Kasumi-1 (cell line): ENCODE measurements at regions not wholly inside any gene's neighbourhood (a gene's known extent, or its start where the extent isn't known, plus 50 kb on each side); places are given as distances from the start of the nearest gene placed in this dataset.
"Not testable (repeated sequence)": the region's sequence is repeated elsewhere in the genome, so short reads cannot be mapped to it uniquely, and the experiment has no call there.

Experiments used
- DNase-seq, 2 experiments: peaks; one replicate each; lab custom pipeline; 2025; lab: John Stamatoyannopoulos, UW

GRCh38 chr16:5215901-5216300 is 118.3 kb upstream of the EEF2KMT start:
- DNase-seq, result no peak

DNA sequence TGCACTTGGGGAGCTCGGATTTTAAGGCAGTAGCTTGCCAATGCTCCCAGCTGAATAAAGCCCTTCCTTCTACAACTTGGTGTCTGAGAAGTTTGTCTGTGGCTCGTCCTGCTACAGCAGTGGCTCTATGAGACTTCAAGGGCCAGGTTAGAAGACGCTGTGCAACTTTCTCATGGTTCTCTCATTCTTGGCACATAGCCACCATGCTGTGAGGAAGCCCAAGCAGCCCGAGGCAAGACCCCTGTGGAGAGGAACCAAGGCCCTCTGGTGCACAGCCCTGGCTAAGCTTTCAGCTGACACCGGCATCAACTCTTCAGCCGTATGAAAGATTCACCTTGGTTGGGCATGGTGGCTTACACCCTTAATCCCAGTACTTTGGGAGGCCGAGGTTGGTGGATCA is 116.9 kb upstream of the EEF2KMT start:
- no peak for DNase-seq

DNA sequence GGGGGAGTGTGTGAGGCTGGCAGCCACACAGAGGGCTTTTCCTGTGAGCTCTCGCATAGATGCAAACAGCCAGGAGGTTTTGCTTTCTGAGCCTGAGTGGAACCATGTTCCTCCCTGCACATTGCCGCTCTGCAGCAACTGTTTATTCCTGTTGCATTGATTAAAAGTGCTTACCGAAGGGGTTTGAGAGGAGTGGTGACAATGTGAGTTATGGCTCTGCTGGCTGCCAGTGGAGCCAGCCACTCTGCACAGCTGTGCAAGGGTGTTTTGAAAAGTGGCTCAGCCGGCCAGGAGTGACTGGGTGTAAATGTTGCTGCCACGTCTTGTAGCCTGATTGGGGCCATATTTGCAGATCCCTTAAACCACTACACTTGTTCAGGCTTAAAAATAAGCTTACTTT is 114.9 kb upstream of the EEF2KMT start:
- DNase-seq, result not testable (repeated sequence)

- DNase-seq, result not testable (repeated sequence)
Measured at GRCh38 chr16:5207862-5208498, 110.4 kb upstream of the EEF2KMT start.

- no peak for DNase-seq
Measured at GRCh38 chr16:5207001-5207523, 109.5 kb upstream of the EEF2KMT start.

DNA sequence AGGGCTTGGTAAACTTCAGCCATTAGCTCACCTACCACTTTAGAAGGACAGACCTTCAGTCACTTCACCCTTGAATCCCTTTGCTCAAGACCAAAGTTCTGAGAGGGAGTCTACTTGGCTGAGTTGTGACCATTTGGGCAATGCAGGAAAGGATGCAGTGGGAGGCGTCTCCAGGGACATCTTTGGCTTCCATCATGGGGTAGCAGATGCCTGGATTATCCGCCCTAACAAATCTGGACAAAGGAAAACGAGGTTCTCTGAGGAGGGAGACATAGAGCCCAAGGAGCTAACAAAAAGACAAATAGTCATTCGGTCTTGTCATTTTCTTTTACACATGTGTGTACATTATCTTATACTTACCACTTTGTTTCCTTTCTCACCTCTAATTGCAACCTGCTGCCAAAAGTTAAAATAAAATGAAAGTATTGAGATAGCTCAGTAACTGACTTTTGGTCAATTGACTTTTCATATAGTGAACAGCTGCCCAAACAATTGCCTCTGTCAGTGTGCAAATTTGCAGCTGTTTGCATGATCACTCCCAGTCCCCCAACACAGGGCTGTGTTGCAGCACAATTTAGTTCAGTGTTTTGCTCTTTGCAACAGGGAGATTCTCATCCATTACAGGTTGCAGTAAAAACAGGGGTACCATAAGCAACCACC is 108.9 kb upstream of the EEF2KMT start:
- DNase-seq, result no peak

DNA sequence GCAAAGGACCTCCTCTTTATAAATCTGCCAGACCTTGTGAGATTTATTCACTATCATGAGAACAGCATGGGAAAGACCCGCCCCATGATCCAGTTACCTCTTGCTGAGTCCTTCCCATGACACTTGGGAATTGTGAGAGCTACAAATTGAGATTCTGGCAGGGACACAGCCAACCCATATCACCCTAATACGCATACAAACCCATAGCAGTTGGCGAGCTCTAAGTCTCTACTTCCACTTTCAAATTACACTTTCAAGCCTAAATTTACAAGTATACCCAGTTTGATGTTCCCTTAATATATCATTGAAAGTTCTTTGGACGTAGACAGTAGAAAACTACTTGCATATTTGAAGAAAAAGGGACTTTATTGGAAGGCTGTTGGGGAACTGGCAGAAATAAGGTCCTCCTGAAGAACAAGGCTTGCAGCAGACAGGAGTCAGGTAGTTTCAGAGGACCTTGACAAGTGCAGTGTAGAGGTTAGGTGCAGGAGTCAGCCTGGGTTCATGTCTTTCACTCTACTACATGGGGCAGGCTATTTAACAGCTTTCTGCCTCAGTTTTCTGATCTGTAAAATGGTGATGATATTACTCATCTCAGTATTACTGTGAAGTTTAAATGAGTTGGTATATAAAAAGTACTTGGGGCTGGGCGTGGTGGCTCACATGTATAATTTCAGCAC is 107.9 kb upstream of the EEF2KMT start:
- DNase-seq, result no peak

DNA sequence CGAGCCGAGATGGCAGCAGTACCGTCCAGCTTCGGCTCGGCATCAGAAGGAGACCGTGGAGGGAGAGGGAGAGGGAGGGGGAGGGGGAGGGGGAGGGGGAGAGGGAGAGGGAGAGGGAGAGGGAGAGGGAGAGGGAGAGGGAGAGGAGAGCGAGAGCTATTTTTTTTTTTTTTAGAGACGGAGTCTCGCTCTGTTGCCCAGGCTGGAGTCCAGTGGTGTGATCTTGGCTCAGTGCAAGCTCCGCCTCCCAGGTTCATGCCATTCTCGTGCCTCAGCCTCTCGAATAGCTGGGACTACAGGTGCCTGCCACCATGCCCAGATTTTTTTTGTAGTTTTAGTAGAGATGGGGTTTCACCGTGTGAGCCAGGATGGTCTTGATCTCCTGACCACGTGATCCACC is 106.1 kb upstream of the EEF2KMT start:
- not testable (repeated sequence) for DNase-seq

- DNase-seq, result no peak
Measured at GRCh38 chr16:5200123-5200522, 102.5 kb upstream of the EEF2KMT start.

DNA sequence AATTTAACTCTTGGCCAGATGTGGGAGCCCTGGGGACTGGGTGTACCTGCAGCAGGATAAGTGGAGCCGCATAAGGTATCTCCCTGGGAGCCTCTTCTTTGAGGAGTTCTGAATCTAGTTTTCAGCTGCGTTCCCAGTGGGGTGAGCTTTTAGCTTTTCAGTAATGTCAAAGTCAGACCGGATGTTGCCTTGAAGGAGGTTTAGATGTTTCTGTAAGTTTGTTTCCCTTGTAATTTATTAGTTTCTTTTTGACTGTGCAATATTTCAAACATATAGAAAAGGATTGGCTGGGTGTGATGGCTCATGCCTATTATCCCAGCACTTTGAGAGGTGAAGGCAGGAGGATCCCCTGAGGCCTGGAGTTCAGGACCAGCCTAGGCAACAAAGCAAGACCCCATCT is 98.6 kb upstream of the EEF2KMT start:
- DNase-seq, result no peak

DNA sequence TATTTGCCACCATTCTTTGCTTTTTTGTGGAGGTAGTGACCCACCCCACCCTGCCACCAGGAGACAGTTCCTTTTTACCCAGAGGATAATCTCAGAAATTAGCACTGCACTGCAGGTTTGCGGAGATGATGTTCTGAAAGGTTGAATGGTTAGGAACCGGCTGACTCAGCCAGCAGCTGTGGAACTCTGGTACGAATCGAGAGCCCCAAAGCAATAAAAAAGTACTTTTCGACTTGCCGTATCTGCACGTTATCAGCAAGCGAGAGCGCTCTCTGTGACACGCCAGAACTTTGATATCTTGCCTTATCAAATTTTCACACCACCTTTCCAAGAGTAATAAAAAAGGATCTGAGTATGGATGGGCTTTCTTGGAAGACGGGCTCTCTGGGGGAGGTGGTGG is 96.3 kb upstream of the EEF2KMT start:
- no peak for DNase-seq

DNA sequence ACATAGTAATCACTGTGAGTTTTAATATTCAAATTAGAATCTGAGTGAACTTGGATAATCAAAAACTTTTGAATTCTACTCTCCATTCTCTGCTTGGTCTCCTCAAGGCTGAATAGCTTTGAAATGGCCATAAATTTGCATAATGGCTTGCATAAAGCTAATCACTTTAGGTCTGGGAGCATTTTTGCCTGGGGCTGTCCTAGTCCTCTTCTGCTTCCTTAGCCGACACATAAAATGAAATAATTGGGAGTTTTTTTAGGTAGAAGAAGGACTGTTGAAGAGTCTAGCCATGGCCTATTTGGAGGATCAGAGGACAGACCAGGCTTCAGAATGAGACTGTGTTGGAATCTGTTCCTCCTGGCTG is 91.4 kb upstream of the EEF2KMT start:
- no peak for DNase-seq

DNA sequence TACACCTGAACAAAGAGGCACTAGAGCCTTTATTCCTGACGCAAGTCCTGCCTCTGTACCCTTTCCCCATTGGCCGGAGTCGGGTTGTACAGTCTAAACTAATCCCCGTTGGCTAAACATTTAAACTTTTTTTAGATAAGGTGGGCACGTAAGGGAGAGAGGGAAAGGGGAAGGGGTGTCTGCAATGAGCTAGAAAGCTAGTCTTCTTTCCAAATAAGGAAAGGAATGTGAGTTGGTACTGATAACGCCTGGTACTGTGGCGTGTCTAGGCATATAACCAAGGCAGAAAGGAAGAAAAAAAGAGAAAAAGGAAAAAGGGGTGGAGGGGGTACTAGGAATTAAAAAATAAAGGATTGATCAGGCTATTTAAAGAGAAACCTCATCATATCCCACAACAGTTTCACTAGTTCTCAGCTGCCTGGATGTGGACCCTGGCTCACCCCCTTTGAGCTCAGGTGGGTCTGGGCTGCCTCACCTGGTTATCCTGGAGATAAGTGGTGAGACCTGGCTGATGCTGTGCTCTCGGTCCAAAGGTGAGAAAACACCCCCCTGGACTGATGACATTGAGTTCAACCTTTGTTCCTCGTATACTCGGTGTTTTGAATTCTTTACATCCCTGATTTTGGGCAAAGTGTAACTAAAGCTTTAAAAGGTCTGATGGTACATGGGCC is 90.9 kb upstream of the EEF2KMT start:
- no peak for DNase-seq

- no peak for DNase-seq
Measured at GRCh38 chr16:5187402-5187952, 89.9 kb upstream of the EEF2KMT start.

GRCh38 chr16:5186381-5186903 is 88.8 kb upstream of the EEF2KMT start:
- DNase-seq, result no peak

GRCh38 chr16:5176505-5176904 is 78.9 kb upstream of the EEF2KMT start:
- DNase-seq, result no peak

DNA sequence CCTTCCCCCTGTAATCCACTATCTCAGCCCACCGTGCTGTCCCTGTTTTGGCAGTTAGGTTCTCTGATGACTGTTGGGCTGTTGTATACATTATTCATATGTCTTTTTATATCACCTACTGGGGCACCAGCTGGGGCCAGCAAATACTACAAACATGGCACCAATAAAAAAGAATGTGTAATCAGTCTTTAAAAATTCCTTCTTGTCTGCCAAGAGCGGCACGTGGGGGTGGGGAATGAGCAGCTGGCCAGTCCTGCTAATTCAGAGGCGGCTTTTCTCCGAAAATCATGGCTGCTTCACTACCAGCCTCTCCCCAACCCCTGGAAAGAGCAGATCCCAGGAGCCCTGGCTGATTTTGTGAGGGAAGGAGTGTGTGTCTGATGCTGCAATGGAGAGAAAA is 77.7 kb upstream of the EEF2KMT start:
- no peak for DNase-seq

DNA sequence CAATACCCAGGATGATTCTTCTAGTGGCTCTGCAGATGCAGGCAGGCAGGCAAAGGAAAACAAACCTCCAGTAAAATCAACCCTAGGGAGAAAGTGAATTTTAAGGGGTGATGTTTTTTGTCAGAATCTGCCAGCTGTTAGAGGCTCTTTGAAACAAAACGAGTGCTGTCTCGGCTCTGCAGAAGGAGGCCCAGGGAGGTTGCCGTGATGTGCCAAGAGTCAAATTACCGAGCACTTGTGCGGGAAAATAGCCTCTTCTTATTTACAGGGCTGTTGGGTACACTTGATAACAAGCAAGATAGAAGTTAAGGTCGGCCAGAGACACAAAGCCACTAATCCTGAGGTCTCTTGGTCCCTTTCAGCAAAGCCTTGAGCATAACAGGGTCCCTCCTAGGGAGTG is 68.9 kb upstream of the EEF2KMT start:
- no peak for DNase-seq

DNA sequence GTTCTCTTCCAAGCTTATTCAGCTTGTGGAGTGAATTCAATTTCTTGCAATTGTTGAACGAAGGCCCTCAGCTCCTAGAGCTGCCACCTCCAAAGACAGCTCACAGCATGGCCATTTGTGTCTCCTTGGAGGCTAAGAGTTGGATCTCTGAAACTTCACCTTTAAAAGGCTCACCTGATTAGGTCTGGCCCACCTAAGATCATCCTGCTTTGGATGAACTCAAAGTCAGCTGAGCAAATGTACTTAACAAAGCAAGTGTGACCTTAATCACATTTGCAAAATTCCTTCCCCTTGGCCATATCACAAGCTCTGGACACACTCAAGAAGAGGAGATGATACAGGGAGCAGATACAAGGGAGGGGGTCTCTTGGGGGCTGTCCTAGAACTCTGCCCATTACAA is 67.8 kb upstream of the EEF2KMT start:
- DNase-seq, result not testable (repeated sequence)

- DNase-seq, result not testable (repeated sequence)
Measured at GRCh38 chr16:5162801-5163200, 65.2 kb upstream of the EEF2KMT start.

GRCh38 chr16:5161888-5162287 is 64.3 kb upstream of the EEF2KMT start:
- not testable (repeated sequence) for DNase-seq

- DNase-seq, result not testable (repeated sequence)
Measured at GRCh38 chr16:5160010-5160409, 62.4 kb upstream of the EEF2KMT start.
